GM12865 (cell line): ENCODE measurements at regions not wholly inside any gene's neighbourhood (a gene's known extent, or its start where the extent isn't known, plus 50 kb on each side); places are given as distances from the start of the nearest gene placed in this dataset.
A peak's percentile ranks its signal among the peaks of the same experiment; 100 is the strongest.

ENCODE experiments used
- DNase-seq: peaks from one replicate; pipeline ENCODE4 v3.0.0; 2010; ENCODE audit warnings: low read depth
- H3K4me3 ChIP-seq: 2 replicates; pipeline ENCODE4 v1.5.1; 2011; ENCODE audit warnings: mild to moderate bottlenecking, low read depth, low read length, control low read depth
- CTCF ChIP-seq: IDR thresholded peaks from 2 replicates; pipeline ENCODE4 v1.5.1; 2011; ENCODE audit warnings: low read length, control low read depth, low read depth, inconsistent platforms; ENCODE audit not compliant: insufficient read depth; ENCODE audit errors: missing control alignments

GRCh38 chr6:153800580-153801188 lies 238.4 kb upstream of the OPRM1 start:
- no peak for TF ChIP-seq CTCF
- no peak overlapping the region for H3K4me3 ChIP-seq
- no peak for DNase-seq

- no peak overlapping the region for H3K4me3 ChIP-seq
- DNase-seq = peak; percentile 23
- no peak for TF ChIP-seq CTCF
Measured at GRCh38 chr6:153790876-153791473, 248.1 kb upstream of the OPRM1 start.

GRCh38 chr6:153790048-153790447 lies 249.0 kb upstream of the OPRM1 start:
- no peak for DNase-seq
- no peak for TF ChIP-seq CTCF
- H3K4me3 ChIP-seq = no peak overlapping the region

GRCh38 chr6:153787341-153787606 lies 251.8 kb upstream of the OPRM1 start:
- no peak for DNase-seq
- no peak for TF ChIP-seq CTCF
- no peak overlapping the region for H3K4me3 ChIP-seq

GRCh38 chr6:153781306-153781705 lies 257.7 kb upstream of the OPRM1 start:
- no peak for DNase-seq
- TF ChIP-seq CTCF = no peak
- H3K4me3 ChIP-seq = no peak overlapping the region

- DNase-seq = no peak
- no peak overlapping the region for H3K4me3 ChIP-seq
- no peak for TF ChIP-seq CTCF
Measured at GRCh38 chr6:153780011-153780410, 259.0 kb upstream of the OPRM1 start.

GRCh38 chr6:153778216-153778615 lies 260.8 kb upstream of the OPRM1 start:
- no peak for DNase-seq
- no peak overlapping the region for H3K4me3 ChIP-seq

More at GRCh38 chr6:153778216-153778615, 260.8 kb upstream of the OPRM1 start:
- no peak for TF ChIP-seq CTCF
